ENCODE measurements at regions not wholly inside any gene's neighbourhood (a gene's known extent, or its start where the extent isn't known, plus 50 kb on each side); places are given as distances from the start of the nearest gene placed in this dataset.
"Not testable (repeated sequence)": the region's sequence is repeated elsewhere in the genome, so short reads cannot be mapped to it uniquely, and the experiment has no call there.

- H3F3A ChIP-seq (ENCODE audit: insufficient read depth, low read depth) = peaks cover 53% of the 10 kb centered on the region
- H3K27ac ChIP-seq = peak overlapping the region; percentile 99
- no peaks in the 10 kb centered on the region; the same call in 1 of the 2 replicates for H3K36me3 ChIP-seq (ENCODE audit: low read depth)
- ChIA-PET POLR2A (ENCODE audit: unreplicated experiment) (no interaction called here), CTCF (interaction anchor here (0.6 to 1.5 kb wide), 2 partner anchors 163 to 580 kb away, joined by 3 to 5 read pairs; partner anchors contain the start of gene DYRK2)
- H3K9me3 ChIP-seq (ENCODE audit: insufficient read depth, low read depth) = peaks cover 27% of the 10 kb centered on the region
- peaks cover 62% of the 10 kb centered on the region for H3K4me1 ChIP-seq (replicated peaks; ENCODE audit: insufficient read depth)
- no peaks in the 10 kb centered on the region for H3K79me2 ChIP-seq (ENCODE audit: low read depth)
- peak overlapping the region; percentile 24; the same call in 1 of the 2 replicates for H3K4me3 ChIP-seq
- intact Hi-C loops (cut with micrococcal nuclease; ENCODE audit: unreplicated experiment) = loop anchor here (1.0 to 10.0 kb wide), 8 partner anchors 32 to 458 kb away; no protein-coding TSS in a partner anchor
- TF ChIP-seq CTCF (conservative IDR thresholded peaks at IDR 0.05) (no peak), EZH2 (IDR thresholded peaks at IDR 0.05; ENCODE audit: low read depth) (no peak)
- BruUV-seq (replicated peaks) = no TSS peak
- 0 out of 2 replicates have a peak overlapping the region, but pooled peaks have one; percentile 11 for H2AFZ ChIP-seq
- peak overlapping the region; percentile 73 for H3K4me2 ChIP-seq
- DNase-seq = peak in 1 of 2 experiments; percentile 59
- no peaks in the 10 kb centered on the region for H3K9me2 ChIP-seq (ENCODE audit: insufficient read depth)
- no peaks in the 10 kb centered on the region for H3K27me3 ChIP-seq (ENCODE audit: insufficient read depth, low read depth)
- H4K20me1 ChIP-seq (ENCODE audit: insufficient read depth) = no peaks in the 10 kb centered on the region
Measured at GRCh38 chr12:67484791-67485480, 163.6 kb upstream of the DYRK2 start.

GRCh38 chr12:67486671-67487070, 161.9 kb upstream of the DYRK2 start:
- H3K4me1 ChIP-seq (replicated peaks; ENCODE audit: insufficient read depth) = peaks cover 49% of the 10 kb centered on the region
- peak overlapping the region; percentile 99 for H3K27ac ChIP-seq
- no peak for DNase-seq
- intact Hi-C loops (cut with micrococcal nuclease; ENCODE audit: unreplicated experiment) = loop anchor here (10.0 kb wide), 1 partner anchor 228 kb away; no protein-coding TSS in a partner anchor
- peaks cover 44% of the 10 kb centered on the region for H3F3A ChIP-seq (ENCODE audit: insufficient read depth, low read depth)
- H3K4me2 ChIP-seq = peak overlapping the region; percentile 32; the same call in 1 of the 2 replicates
- CTCF ChIA-PET = no interaction called here
- no peak overlapping the region for H3K4me3 ChIP-seq
- no peak overlapping the region for H2AFZ ChIP-seq
- H3K36me3 ChIP-seq (ENCODE audit: low read depth) = no peaks in the 10 kb centered on the region; the same call in 1 of the 2 replicates
- H3K9me3 ChIP-seq (ENCODE audit: insufficient read depth, low read depth) = peaks cover 34% of the 10 kb centered on the region
- no peaks in the 10 kb centered on the region for H3K9me2 ChIP-seq (ENCODE audit: insufficient read depth)
- TF ChIP-seq CTCF (conservative IDR thresholded peaks at IDR 0.05) (no peak), EZH2 (IDR thresholded peaks at IDR 0.05; ENCODE audit: low read depth) (no peak)
- H3K79me2 ChIP-seq (ENCODE audit: low read depth) = no peaks in the 10 kb centered on the region
- POLR2A ChIA-PET (ENCODE audit: unreplicated experiment) = no interaction called here
- H4K20me1 ChIP-seq (ENCODE audit: insufficient read depth) = no peaks in the 10 kb centered on the region
- H3K27me3 ChIP-seq (ENCODE audit: insufficient read depth, low read depth) = no peaks in the 10 kb centered on the region
- BruUV-seq (replicated peaks) = no TSS peak

GRCh38 chr12:67488349-67488748, 160.2 kb upstream of the DYRK2 start:
- BruUV-seq (replicated peaks) = not testable (repeated sequence)

More at GRCh38 chr12:67488349-67488748, 160.2 kb upstream of the DYRK2 start:
- H3K36me3 ChIP-seq (ENCODE audit: low read depth); DNase-seq; H3K27me3 ChIP-seq (ENCODE audit: insufficient read depth, low read depth); H2AFZ ChIP-seq; H3K27ac ChIP-seq; POLR2A ChIA-PET (ENCODE audit: unreplicated experiment); H3K9me2 ChIP-seq (ENCODE audit: insufficient read depth); CTCF ChIA-PET; H3K4me3 ChIP-seq; H4K20me1 ChIP-seq (ENCODE audit: insufficient read depth); H3K79me2 ChIP-seq (ENCODE audit: low read depth); H3K4me2 ChIP-seq: not testable (repeated sequence)
- Histone ChIP-seq H3F3A (ENCODE audit: insufficient read depth, low read depth) (peaks cover 27% of the 10 kb centered on the region), H3K9me3 (ENCODE audit: insufficient read depth, low read depth) (peaks cover 37% of the 10 kb centered on the region), H3K4me1 (replicated peaks; ENCODE audit: insufficient read depth) (peaks cover 32% of the 10 kb centered on the region)
- intact Hi-C loops (cut with micrococcal nuclease; ENCODE audit: unreplicated experiment) = loop anchor here (10.0 kb wide), 1 partner anchor 226 kb away; no protein-coding TSS in a partner anchor
